Left lung (tissue), 4 donors: ENCODE measurements at regions not wholly inside any gene's neighbourhood (a gene's known extent, or its start where the extent isn't known, plus 50 kb on each side); places are given as distances from the start of the nearest gene placed in this dataset.

Experiments used
- ATAC-seq: fragments of 200-7000 bp; cut with Tn5 transposase; one replicate; pipeline ENCODE4 v1.9.1; 2020; ENCODE audit warnings: moderate library complexity
- DNase-seq, 4 donors: peaks; one replicate each; pipeline ENCODE4 v3.0.0-alpha.2; 2013 to 2020
- H3K27ac ChIP-seq, 2 donors: fragments of 200-600 bp; sonication (generic) in 1 of 2; one replicate each; pipeline versions ENCODE4 v1.5.0 to v1.8.0; 2020 to 2021
- H3K27me3 ChIP-seq, 2 donors: fragments of 200-600 bp; sonication (generic) in 1 of 2; one replicate each; pipeline versions ENCODE4 v1.5.0 to v1.8.0; 2020 to 2021
- H3K36me3 ChIP-seq, 2 donors: fragments of 200-600 bp; sonication (generic) in 1 of 2; one replicate each; pipeline versions ENCODE4 v1.5.0 to v1.8.0; 2020 to 2021
- H3K4me1 ChIP-seq, 2 donors: fragments of 200-600 bp; one replicate each; pipeline ENCODE4 v1.8.0; 2021
- H3K4me3 ChIP-seq, 2 donors: fragments of 200-600 bp; sonication (generic) in 1 of 2; one replicate each; pipeline versions ENCODE4 v1.5.0 to v1.8.0; 2020 to 2021; ENCODE audit warnings: mild to moderate bottlenecking in 1 of 2
- H3K9me3 ChIP-seq, 2 donors: fragments of 200-600 bp; sonication (generic) in 1 of 2; one replicate each; pipeline versions ENCODE4 v1.5.0 to v1.8.0; 2020 to 2021
- CTCF ChIP-seq, 2 donors: fragments of 200-600 bp; sonication (generic) in 1 of 2; IDR thresholded peaks; one replicate each; pipeline versions ENCODE4 v1.5.0 to v1.8.0; 2021; ENCODE audit warnings: antibody characterized with exemption in 2 of 2
- intact Hi-C, 2 donors: fragments of 100-400 bp; cut with DNase I; formaldehyde crosslinking; loops; one replicate each; pipeline versions ENCODE4 v1.11.2 to v1.14.2; 2022
- donor health status: DM: no; HTN: yes; CAD: no.
- donor health status: DM: no; HTN: no; CAD: no.

GRCh38 chr6:170030284-170030815 is 260.5 kb downstream of the DLL1 start:
- Histone ChIP-seq H3K27ac (no peak overlapping the region), H3K4me3 (no peak overlapping the region), H3K4me1 (peaks cover 0 to 10% of the 10 kb centered on the region in 2 donors), H3K27me3 (peaks cover 0 to 6% of the 10 kb centered on the region in 2 donors), H3K9me3 (peaks cover 0 to 8% of the 10 kb centered on the region in 2 donors), H3K36me3 (no peaks in the 10 kb centered on the region)
- TF ChIP-seq CTCF (IDR thresholded peaks at IDR 0.05) = no peak
- intact Hi-C loops = no loop called here
- DNase-seq (peak in 1 of 4 donors; percentile 21), ATAC-seq (no peak)

- Histone ChIP-seq H3K4me1 (peaks cover 0 to 13% of the 10 kb centered on the region in 2 donors), H3K4me3 (no peak overlapping the region), H3K9me3 (peaks cover 0 to 8% of the 10 kb centered on the region in 2 donors), H3K27ac (no peak overlapping the region), H3K27me3 (peaks cover 0 to 6% of the 10 kb centered on the region in 2 donors), H3K36me3 (no peaks in the 10 kb centered on the region)
- no peak for ATAC-seq
- intact Hi-C loops = no loop called here
- TF ChIP-seq CTCF (IDR thresholded peaks at IDR 0.05) = no peak
- peak in 2 of 4 donors; percentile 24 to 54 for DNase-seq
These were observed 261.2 kb downstream of the DLL1 start for GRCh38 chr6:170029416-170030283.

GRCh38 chr6:170028629-170029345 is 262.1 kb downstream of the DLL1 start:
- no peak for ATAC-seq
- peak in 2 of 4 donors; percentile 28 to 66 for DNase-seq
- Histone ChIP-seq H3K9me3 (peaks cover 0 to 8% of the 10 kb centered on the region in 2 donors), H3K27ac (no peak overlapping the region), H3K36me3 (no peaks in the 10 kb centered on the region), H3K4me1 (peaks cover 0 to 13% of the 10 kb centered on the region in 2 donors), H3K27me3 (peaks cover 0 to 8% of the 10 kb centered on the region in 2 donors), H3K4me3 (no peak overlapping the region)
- no peak for TF ChIP-seq CTCF (IDR thresholded peaks at IDR 0.05)
- intact Hi-C loops = no loop called here

GRCh38 chr6:170027647-170028043 is 263.2 kb downstream of the DLL1 start:
- Histone ChIP-seq H3K27me3 (peaks cover 9 to 20% of the 10 kb centered on the region in 2 donors), H3K9me3 (no peaks in the 10 kb centered on the region), H3K4me1 (peaks cover 0 to 13% of the 10 kb centered on the region in 2 donors), H3K27ac (no peak overlapping the region), H3K36me3 (no peaks in the 10 kb centered on the region), H3K4me3 (no peak overlapping the region)
- intact Hi-C loops = no loop called here
- no peak for ATAC-seq
- no peak for TF ChIP-seq CTCF (IDR thresholded peaks at IDR 0.05)
- DNase-seq = peak in 2 of 4 donors; percentile 24 to 37
